ENCODE measurements at regions not wholly inside any gene's neighbourhood (a gene's known extent, or its start where the extent isn't known, plus 50 kb on each side); places are given as distances from the start of the nearest gene placed in this dataset.

DNA sequence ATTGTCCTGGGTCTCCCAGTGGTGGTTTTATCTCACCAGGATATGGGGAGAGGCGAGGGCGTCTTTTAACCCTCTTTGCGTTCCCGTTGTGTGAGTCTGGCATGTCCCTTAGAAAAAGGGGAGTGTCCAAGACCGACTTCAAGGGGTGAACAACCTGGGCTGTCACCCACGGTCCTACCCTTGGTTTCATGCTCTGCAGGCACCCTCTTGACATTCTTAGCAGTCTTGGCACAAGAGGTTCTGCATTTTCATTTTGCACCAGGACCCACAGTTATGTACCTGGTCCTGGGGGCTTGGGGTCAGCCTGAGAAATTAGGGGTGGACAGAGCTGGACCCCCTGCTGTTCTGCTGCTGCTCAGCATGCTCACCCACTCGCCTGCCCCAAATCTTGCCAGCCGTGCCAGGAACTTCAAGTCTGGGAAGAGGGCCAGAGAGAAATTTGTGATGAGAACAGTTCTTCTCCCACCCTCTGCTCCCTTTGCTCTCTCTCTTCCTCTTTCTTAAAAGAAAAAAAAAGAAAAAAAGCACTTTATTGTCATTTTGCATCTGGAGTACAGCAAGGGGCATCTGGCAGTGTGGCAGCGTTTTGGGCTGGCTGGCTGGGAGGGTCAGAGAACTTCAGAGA, 471.2 kb downstream of the MIAT start:
- DNase-seq, result no peak

DNA sequence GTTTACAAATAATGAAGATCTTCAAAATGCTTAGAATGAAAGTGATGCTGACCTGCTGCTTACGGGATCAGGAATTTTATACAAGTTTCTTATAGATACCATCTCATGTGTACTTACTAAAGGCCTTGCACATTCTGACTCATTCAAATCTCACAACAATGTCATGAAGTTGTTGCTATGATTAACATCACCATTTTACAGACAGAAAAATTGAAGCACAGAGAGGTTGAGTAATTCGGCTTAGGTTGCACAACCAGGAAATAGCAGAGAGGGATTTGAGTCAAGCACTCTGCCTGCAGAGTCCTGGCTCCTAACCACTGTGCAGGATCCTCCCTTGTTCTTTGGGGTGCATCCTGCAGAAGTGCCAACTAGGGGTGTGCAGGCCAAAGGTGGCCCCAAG, 471.9 kb downstream of the MIAT start:
- no peak for DNase-seq

DNA sequence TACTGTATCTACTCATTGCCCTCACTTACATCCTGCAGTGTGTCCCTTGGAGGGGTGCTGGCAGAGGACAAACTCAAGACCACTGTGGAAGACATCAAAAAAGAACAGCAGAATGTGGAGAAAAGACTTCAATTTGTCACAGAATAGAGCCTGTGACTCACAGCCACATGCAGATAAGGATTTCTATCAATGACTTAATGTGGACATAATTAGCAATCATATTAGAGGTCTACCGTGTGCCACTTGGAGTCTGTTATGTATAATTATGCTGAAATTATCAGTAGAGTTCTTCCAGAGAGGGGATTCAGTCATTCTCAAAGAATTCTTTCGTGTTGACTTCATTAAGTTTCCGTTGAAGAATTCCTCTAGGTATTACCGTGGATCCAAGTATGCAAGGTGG, 473.5 kb downstream of the MIAT start:
- DNase-seq, result peak; percentile 23

DNA sequence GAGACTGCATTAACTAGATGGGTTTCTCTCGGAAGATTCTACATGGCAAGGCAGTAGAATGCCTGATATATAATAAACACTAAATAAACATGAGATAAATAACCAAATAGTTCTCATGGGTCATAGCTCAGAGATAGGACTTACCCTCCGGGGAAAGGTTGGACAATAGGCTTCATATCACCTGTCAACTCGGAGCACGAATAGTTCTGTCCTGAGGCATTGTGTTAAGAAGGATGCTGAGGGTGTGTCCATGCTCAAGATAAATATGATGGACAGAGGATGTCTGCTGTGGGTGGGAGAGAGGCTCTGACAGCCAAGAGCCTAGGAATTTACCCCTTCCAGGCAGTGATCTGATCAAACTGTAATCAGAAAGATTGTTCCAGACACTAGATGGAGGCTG, 474.0 kb downstream of the MIAT start:
- DNase-seq, result no peak

DNA sequence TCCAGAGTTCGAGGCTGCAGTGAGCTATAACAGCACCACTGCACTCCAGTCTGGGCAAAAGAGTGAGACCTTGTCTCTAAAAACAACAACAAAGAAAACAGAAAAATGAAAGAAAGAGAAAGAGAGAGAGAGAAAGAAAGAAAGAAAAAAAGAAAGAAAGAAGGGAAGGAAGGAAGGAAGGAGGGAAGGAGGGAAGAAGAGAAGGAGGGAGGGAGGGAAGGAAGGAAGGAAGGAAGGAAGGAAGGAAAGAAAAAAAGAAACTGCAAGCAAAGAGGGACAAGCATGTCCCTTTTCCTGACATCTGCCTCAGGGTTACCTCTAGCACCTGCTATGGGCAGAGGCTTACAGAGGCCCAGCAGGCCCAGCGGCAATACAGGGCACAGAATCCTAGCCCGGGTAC, 475.0 kb downstream of the MIAT start:
- no peak for DNase-seq

DNA sequence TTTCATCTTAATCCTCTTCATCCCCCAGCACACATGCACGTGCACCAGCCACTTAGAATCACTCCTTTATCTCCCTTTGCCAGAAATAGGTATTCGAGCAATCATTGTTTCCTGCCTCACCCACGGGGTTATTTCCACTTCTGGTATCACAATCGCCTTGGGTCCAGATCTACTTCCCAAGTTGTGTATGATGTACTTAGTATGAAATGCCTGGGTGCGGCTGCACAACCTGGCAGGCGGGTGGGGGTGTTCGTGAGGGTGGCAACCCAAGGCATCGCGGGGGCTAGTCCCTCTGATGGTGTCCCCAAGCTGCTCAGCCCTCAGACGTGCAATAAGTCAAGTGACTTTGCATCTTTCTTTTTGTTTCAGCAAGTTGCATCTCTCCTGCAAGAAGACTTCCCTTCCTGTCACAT, 475.6 kb downstream of the MIAT start:
- DNase-seq, result peak; percentile 78

DNA sequence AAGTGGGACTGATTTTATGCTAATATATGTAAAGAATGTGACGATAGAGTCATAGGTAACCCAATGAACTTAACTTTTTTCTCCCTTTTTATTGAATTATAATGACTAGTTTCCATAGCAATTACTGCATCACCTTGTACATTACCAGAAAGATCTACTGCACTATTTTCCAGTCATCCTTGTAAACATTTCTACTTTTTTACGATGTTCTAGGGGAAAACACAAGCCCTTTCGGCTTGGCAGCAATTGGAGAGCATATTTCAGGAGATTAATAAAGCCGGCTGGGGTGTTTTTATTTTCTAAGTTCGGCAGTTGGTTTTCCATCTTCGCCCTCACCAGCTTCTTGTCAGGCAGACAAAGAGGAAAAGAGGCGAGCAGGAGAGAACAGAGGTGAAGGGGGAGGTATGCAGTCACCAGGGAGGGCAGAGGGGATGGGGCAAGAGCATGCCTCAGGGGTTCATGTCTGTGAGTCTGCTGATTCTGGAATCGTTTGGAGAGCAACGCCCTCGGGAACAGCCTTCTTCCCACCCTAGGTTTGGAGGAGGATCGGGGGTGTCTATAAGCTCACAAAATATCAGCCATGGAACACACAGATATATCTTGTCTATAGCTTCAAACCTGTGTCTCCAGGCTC, 476.4 kb downstream of the MIAT start:
- DNase-seq, result no peak

DNA sequence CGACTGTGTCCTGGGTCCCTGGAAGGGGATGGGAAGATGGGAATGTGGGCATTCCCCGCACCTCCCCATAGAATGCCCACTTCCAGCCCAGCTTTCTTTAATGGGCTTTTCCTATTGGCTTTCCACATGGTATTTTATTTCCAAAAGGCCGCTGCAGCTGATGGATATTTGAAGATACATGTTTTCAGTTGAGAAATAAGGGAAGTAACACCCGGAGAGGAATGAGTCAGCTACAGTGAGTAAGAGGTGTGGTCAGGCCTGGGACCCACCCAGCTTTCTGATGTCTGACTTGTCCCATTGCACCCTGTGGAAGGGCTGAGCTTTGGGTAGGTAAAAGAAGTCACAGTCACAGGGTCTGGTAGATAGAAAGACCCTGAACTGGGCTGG, 476.9 kb downstream of the MIAT start:
- peak; percentile 94 for DNase-seq

DNA sequence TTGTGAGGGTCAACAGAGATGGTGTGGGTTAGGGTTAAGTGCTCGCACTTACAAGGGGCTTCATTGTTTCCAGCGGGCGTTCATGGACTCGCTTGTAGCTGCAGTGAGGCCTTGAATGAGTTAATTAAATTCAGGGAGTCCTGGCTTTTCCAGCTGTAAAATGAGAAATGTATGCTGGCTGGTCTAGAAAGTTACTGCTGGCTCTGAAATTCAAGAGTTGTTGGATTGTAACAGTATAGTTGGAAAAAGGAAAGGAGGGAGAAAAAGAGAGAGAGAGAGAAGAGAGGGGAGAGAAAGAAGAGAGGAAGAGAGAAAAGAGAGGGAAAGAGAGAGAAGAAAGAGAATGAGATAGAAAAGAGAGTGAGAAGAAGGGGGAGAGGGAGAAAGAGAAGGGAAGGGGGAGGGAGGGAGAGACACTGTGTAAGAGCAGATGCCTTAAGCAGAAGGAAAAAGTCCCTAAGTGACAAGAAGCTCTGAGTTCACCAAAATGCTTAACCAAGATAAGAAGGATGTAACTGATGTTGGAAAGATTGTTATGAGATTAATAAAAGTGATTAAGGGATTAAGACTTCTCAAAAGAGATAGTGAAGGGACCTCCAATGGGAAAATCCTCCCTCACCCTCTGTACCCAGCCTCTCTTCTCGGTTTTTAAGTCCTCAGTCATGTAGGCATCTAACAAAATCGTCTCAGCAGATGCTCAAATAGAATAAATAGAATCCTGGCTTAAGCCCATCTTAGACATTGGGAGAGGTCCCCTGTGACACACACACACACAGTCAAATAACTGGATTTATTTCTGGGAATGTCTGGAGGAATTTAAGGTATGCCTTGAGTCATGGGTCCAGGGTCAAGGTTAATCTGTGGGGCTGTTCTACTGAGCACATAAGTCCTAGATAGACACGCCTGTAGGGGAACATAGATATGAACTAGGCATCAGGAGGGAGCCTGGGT, 477.9 kb downstream of the MIAT start:
- DNase-seq, result peak; percentile 27

DNA sequence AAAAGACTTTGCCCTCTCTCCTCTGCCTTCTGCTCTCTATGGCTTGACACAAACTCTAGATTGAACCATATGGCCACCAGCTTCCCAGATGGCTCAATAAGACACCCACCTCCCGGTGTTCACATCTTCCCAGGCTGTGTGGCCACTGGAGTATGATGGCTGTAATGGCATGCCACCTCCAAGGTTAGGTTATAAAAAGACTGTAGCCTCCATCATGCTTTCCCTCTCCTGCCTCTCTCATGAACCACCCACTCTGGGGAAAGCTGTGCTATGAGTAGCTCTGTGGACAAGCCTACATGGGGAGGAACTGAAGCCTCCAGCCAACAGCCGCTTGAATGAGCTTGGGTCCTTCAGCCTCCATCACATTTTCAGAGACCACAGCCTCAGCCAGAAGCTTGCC, 479.2 kb downstream of the MIAT start:
- DNase-seq, result no peak

DNA sequence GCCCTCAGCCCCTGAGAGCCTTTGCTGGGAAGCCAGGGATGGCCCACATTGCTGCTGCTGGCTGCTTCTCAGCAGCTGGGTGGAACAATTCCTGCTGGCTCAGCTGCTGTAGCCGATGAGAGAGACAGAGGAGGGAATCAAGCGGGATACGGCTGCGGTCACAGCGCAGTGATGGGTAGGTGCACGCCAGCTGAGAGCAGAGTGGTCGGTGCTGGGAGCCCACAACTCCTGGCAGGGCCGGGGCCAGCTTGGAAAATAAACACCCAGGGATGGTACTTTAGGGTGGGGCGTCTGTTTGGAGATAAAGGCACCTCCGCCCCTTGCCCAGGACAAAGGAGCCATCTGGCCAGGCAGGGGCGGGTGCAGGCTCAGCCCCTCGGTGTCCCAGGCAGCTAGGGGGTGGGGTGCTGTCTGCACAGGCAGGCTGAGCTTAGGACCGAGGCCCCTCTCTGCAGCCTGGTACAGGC, 480.5 kb downstream of the MIAT start:
- DNase-seq, result no peak

DNA sequence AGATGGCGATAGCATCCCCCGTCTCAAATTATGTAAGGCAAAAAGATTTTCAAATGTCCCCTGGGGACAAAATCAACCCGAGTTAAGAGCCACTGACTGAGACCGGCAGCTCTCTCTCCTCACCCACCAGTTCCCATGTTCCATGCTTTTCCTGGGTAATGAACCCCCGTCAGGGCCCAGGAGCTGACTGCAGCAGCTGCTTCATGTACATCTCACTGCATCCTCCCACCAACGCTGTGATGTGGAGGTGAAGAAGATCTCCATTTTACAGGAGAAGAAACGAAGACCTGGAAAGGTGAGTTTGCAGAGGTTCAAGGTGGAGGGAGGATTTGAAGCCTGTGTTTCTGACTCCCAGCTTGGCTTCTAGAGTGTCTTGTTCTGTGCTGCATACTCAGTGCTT, 481.1 kb downstream of the MIAT start:
- no peak for DNase-seq

DNA sequence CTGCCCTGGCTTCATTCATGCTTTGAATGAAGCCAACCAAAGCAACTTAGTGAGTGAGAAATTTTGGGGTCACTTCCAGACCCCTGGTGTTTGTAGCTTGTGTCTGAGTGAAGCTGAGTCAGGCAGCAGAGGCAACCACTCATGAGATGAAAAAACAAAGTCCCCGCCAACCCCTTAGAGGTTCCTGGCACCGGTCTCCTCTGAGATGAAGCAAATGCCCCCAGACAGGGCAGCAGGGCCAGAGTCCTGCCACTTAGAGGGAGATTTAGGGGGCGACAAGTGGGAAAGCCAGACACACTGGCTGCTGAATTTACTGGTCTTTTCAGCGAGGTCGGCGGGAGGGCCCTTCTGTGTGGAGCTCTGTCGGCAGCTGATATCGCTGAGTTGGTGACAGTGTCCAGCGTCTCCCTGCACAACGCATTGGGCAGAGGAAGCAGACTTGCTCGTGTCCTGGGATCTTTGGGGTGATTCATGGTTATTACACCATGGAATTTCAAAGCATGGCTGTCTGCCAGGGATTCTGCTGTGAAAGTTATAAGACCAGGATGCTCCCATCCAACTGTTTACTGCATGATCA, 482.6 kb downstream of the MIAT start:
- no peak for DNase-seq

DNA sequence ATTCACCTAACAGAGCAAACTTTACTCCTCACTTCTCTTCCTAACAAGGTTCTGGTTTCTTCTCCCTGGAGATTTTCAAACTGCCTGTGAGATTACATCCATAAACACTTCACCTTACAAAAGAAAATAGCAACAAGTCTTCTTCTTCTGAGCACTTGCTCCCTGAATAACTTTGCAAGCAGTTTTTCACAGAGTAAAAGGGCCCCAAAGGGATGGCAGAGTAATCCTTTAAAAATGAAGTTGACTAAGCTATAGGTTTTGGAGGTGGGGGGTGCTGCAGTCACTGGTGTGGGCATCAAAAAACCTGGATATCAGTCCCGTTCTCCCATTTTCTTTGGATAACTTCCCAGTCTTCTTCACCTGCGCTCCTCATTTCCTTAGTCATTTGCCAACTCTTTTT, 484.9 kb downstream of the MIAT start:
- DNase-seq, result no peak

DNA sequence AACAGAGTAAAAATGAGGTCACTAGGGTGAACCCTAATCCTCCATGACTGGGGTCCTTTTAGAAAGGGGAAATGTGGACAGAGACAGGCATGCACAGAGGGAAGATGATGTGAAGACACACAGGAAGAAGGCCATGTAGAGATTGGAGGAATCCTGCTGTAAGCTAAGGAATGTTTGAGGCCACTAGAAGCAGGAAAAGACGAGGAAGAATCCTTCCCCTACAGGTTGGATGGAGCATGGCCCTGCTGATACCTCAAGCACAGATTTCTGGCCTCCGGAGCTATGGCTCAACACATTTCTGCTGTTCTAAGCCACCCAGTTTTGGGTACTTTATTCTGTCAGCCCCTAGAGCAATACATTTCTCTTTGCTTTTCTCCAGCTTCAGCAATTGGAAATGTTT, 486.9 kb downstream of the MIAT start:
- DNase-seq, result no peak

DNA sequence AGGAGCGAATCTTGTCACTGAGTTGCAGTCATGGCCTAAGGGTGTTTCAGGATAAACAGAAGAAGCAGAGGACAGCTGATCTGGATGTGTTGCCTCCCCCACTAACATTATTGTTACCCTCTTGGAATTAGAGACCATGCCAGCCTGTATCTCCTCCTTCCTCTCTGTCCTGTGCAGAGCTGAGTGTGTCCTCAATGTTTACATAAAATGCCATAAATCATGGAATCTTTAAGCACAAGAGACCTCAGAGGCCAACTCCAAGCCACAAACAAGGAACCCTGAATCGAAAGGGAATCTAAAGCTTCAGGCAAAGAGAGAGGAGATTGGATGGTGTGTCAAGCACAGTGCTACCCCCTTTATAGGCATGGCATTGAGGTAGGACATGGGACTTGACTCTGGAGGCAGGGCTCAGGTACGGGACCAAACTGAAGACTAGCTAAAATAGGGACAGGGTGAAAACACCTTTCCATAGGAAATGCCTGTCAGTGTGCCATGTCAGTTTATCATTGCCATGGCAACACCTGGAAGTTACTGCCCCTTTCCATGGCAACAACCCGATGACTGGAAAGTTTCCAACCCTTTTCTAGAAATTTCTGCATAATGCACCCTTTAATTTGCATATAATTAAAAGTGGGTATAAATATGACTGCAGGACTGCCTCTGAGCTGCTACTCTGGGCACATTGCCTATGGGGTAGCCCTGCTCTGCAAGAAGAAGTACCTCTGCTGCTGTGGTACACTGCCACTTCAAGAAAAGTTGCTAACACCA, 489.7 kb downstream of the MIAT start:
- no peak for DNase-seq

DNA sequence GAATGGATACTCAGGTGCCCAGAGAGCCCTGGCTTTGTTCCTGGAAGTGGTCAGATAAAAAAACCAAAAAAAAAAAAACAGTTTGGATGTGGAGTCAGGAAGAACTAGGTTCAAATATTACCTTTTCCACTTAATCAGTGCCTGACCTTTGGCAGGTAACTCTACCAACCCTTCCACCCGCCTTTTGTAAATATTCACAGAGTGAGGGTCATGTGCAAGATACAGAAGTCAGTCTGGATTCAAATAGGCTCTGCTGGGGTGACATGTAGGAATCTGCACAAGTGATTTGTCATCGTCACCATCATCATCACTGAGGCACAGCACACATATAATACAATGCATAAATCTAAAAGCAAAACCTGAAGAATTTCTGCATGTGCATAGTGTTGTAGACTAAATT, 490.7 kb downstream of the MIAT start:
- DNase-seq, result no peak

DNA sequence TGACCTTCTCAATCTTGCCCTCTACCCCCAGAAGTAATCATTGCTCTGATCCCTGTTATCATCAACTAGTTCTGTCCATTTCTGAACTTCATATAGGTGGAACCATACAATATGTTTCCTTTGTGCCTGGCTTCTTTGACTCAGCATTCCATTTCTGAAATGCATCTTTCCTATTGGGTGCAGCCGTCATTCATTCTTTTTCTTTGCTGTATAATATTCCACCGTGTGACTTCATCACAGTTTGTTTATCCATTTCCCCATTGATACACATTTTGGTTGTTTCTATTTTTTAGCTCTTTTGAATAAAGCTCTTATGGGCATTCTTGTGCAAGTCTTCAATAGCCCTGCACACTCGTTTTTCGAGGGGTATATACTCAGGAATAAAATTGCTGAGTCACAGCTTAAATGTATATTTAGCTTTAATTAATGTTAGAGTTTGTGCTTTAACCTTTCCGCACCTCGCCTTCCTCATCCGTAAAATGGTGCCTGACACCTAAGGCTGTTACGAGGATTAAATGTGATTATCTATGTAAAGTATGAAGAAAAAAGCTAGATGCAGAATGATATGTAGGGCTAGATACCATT, 491.6 kb downstream of the MIAT start:
- DNase-seq, result no peak

DNA sequence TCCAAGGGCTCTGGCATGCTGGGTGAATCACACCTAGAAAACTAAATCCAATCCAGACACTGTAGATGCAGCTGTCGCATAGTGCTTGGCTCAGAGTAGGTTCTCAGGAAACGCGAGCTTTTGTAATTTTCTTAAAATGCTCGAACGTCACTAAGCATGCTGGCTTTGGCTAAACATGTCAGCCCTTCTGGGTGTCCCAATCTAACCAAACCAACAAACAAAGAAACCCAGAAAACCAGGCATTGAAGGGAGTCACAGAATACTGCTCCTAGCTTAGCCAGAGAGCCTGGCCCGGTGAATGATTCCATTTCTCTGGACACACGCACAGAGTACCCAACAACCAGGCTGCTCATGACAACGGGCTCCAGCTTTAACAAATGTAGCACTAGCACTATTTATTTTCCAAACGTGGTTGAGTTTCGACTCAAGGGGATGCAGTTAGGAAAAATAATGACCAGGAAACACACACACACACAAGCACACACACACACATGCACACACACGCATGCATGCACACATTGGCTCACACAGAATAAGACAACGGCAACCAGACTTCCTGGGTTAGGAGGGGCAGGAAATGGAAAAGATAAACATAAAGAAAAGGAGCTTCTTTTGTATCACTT, 492.6 kb downstream of the MIAT start:
- no peak for DNase-seq

DNA sequence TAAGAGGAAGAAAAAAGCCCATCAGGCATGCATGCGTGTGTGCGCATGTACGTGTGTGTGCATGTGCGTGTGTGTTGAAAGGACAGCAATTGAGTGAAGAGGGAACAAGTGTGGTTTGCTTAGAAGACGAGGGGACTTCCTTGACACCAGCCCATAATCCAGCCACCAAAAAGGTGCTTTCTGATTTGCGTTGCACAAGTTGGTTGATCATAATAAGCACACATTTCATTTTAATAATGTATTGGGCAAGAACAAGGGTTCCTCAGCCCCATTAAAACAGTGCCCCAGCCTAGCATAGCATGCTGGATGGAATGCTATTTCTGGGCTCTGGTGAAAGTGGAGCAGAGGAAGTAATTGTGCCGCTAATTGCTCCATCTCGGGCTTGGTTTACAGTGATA, 493.2 kb downstream of the MIAT start:
- peak; percentile 75 for DNase-seq

DNA sequence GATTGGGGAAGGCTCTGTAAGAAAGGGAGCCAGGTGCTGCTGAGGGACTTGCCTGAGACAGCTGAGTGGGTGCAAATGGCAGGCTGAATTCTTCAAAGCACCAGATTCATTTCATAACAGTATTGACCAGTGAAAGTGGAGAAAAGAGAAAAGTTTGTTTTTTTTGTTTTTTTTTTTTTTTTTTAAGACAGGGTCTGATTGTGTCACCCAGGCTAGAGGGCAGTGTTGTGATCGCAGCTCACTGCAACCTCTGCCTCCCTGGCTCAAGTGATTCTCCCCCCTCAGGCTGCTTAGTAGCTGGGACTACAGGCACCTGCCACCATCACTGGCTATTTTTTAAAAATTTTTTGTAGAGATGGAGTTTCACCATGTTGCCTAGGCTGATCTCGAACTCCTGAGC, 494.0 kb downstream of the MIAT start:
- peak; percentile 37 for DNase-seq

DNA sequence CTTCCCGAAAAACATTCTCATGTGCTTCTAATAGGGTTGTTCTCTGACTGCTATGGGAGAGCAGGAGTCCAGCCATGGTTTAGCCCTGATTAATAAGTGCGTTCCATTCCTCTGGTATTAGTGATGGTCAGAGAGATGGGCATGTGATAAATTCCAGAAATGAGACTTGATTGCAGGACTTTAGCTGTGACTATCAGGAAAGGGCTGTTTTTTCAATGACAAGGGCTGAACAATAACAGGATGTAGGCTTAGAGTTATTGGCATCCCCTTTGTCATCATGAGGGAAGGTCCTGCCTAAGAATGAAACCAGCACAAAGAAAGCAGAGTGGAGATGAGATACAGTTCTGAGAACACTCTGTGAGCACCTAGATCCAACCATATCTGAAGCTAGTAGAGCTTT, 494.6 kb downstream of the MIAT start:
- DNase-seq, result no peak
